ENCODE measurements at regions not wholly inside any gene's neighbourhood (a gene's known extent, or its start where the extent isn't known, plus 50 kb on each side); places are given as distances from the start of the nearest gene placed in this dataset.

DNA sequence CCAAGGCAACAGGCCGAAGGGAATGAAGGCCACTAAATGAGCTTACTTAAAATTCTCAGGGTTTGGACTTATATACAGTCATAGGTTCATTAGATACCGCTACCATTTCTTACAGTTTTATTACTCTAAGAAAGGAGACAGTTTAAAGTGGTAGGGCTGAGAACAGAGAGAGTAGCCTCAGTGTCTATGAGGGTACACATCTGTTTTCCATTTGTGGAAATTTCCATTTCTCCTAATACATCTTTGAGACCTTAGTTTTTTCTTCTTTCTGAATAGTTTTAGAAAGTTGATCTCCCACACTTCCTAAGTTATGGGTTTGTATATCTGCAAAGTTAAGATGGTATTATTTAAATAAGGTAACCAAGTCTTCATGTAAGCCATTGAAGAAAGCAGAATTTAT lies 1279.1 kb downstream of the NCAM2 start:
- Histone ChIP-seq H2BK20ac (ENCODE audit: low read length) (no peak overlapping the region), H3K79me1 (ENCODE audit: low read depth, low read length) (no peaks in the 10 kb centered on the region), H4K5ac (ENCODE audit: insufficient read length, low read depth, low read length) (no peak overlapping the region), H3K14ac (ENCODE audit: insufficient read length) (no peak overlapping the region), H3K79me2 (ENCODE audit: control insufficient read depth in 1 of 2, insufficient read depth in 2 of 2, low read length in 2 of 2) (no peaks in the 10 kb centered on the region), H3K4me1 (replicated peaks in 1 of 4; ENCODE audit: control insufficient read depth in 3 of 4, insufficient read depth in 4 of 4, low read length in 3 of 4) (no peaks in the 10 kb centered on the region; a peak in 1 of 7 replicates), H3K4me3 (ENCODE audit: extremely low read depth in 1 of 4, insufficient read depth in 2 of 4, low read depth in 3 of 4, low read length in 4 of 4) (no peak overlapping the region), H2AFZ (ENCODE audit: low read length) (no peak overlapping the region), H3K36me3 (ENCODE audit: control insufficient read depth in 2 of 4, insufficient read depth in 4 of 4, low read length in 3 of 4) (no peaks in the 10 kb centered on the region), H3K9me3 (ENCODE audit: insufficient read depth in 2 of 2, low read depth in 1 of 2, low read length in 1 of 2) (peaks cover 2 to 3% of the 10 kb centered on the region in 2 experiments; a peak in 1 of 4 replicates), H3K4ac (replicated peaks; ENCODE audit: insufficient read length, low read depth, low read length) (no peak overlapping the region), H3K27ac (ENCODE audit: low read depth, low read length) (no peak overlapping the region), H3K4me2 (ENCODE audit: insufficient read depth in 1 of 2, low read depth in 2 of 2, low read length in 2 of 2) (no peak overlapping the region), H3K23me2 (ENCODE audit: low read depth, low read length) (no peaks in the 10 kb centered on the region), H4K8ac (ENCODE audit: extremely low read depth, insufficient read depth, low read length) (no peak overlapping the region), H2BK120ac (replicated peaks; ENCODE audit: low read depth, low read length) (no peak overlapping the region), H3K9ac (replicated peaks in 1 of 4; ENCODE audit: extremely low read depth in 1 of 4, low read depth in 3 of 4, low read length in 3 of 4) (no peak overlapping the region), H2AK5ac (ENCODE audit: low read depth, low read length) (no peak overlapping the region), H4K20me1 (replicated peaks in 1 of 2; ENCODE audit: control insufficient read depth in 1 of 2, insufficient read depth in 2 of 2, low read length in 2 of 2) (no peaks in the 10 kb centered on the region), H2BK15ac (ENCODE audit: low read length) (no peak overlapping the region), H3K27me3 (replicated peaks in 1 of 4; ENCODE audit: control insufficient read depth in 3 of 4, extremely low read depth in 1 of 4, insufficient read depth in 3 of 4, low read length in 3 of 4) (no peaks in the 10 kb centered on the region), H3K23ac (ENCODE audit: insufficient read length) (no peak overlapping the region), H4K91ac (replicated peaks; ENCODE audit: insufficient read length, low read length) (no peak overlapping the region), H2BK5ac (ENCODE audit: low read depth, low read length) (no peak overlapping the region), H3K56ac (replicated peaks; ENCODE audit: insufficient read length, low read depth, low read length) (no peak overlapping the region), H2BK12ac (ENCODE audit: low read depth, low read length) (no peak overlapping the region), H3K18ac (ENCODE audit: extremely low read depth, low read length) (no peak overlapping the region)
- ChIA-PET POLR2A (ENCODE audit: partially characterized antibody) (no interaction called here), CTCF (ENCODE audit: partially characterized antibody) (no interaction called here)
- 88% methylated on average over 2 of the region's 2 CpGs; no CpG with 5 or more reads in 1 of the 2 experiments for WGBS, 2 experiments (ENCODE audit: extremely low coverage in 1 of 2, insufficient coverage in 1 of 2, insufficient read length in 1 of 2, insufficient replicate concordance in 2 of 2, low coverage in 1 of 2, low lambda C conversion rate in 2 of 2, missing lambda C conversion rate in 1 of 2)
- no peak for FAIRE-seq
- DNase-seq (ENCODE audit: low read depth in 1 of 2, low spot score in 2 of 2) = no peak
- no peak for TF ChIP-seq EGR1 (IDR thresholded peaks at IDR 0.05; ENCODE audit: borderline replicate concordance, low read depth, low read length)
- no peak for TF ChIP-seq CREB1 (IDR thresholded peaks at IDR 0.05)
- no peak for TF ChIP-seq EZH2 (IDR thresholded peaks at IDR 0.05; ENCODE audit: low read depth, low read length, severe bottlenecking)
- TF ChIP-seq RAD21 (IDR thresholded peaks at IDR 0.05 in 1 of 2, conservative IDR thresholded peaks at IDR 0.05 in 1 of 2; ENCODE audit: low read depth in 2 of 2, low read length in 2 of 2) = no peak
- no peak for TF ChIP-seq POLR2AphosphoS5 (IDR thresholded peaks at IDR 0.05; ENCODE audit: low read depth, low read length)
- TF ChIP-seq SIN3A (conservative IDR thresholded peaks at IDR 0.05 in 1 of 2, IDR thresholded peaks at IDR 0.05 in 1 of 2; ENCODE audit: low read depth in 1 of 2, low read length in 2 of 2) = no peak
- TF ChIP-seq RNF2 (IDR thresholded peaks at IDR 0.05; ENCODE audit: borderline replicate concordance, low read depth, low read length, missing control alignments, poor library complexity, severe bottlenecking) = no peak
- TF ChIP-seq, protein P1, sequence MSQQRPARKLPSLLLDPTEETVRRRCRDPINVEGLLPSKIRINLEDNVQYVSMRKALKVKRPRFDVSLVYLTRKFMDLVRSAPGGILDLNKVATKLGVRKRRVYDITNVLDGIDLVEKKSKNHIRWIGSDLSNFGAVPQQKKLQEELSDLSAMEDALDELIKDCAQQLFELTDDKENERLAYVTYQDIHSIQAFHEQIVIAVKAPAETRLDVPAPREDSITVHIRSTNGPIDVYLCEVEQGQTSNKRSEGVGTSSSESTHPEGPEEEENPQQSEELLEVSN (IDR thresholded peaks at IDR 0.05) = no peak
- no peak for TF ChIP-seq POU5F1 (IDR thresholded peaks at IDR 0.05; ENCODE audit: low read depth, low read length)
- TF ChIP-seq, protein P2, sequence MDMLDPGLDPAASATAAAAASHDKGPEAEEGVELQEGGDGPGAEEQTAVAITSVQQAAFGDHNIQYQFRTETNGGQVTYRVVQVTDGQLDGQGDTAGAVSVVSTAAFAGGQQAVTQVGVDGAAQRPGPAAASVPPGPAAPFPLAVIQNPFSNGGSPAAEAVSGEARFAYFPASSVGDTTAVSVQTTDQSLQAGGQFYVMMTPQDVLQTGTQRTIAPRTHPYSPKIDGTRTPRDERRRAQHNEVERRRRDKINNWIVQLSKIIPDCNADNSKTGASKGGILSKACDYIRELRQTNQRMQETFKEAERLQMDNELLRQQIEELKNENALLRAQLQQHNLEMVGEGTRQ (IDR thresholded peaks at IDR 0.05; ENCODE audit: low read length) = no peak

All from H1 (cell line).